GM12892 (cell line): ENCODE measurements at regions not wholly inside any gene's neighbourhood (a gene's known extent, or its start where the extent isn't known, plus 50 kb on each side); places are given as distances from the start of the nearest gene placed in this dataset.

ENCODE experiments used
- POLR2A ChIP-seq: IDR thresholded peaks from 2 replicates; pipeline ENCODE4 v1.6.1; 2011; ENCODE audit warnings: low read depth, low read length, control low read depth
- POLR2AphosphoS5 ChIP-seq: IDR thresholded peaks from 2 replicates; pipeline ENCODE4 v1.6.1; 2011; ENCODE audit warnings: low read depth, low read length, control low read depth

- TF ChIP-seq POLR2A (no peak), POLR2AphosphoS5 (no peak)
Measured at GRCh38 chr11:134561331-134561720, 149.3 kb upstream of the B3GAT1 start.
